Middle frontal gyrus (tissue), 1 donor: ENCODE measurements at regions not wholly inside any gene's neighbourhood (a gene's known extent, or its start where the extent isn't known, plus 50 kb on each side); places are given as distances from the start of the nearest gene placed in this dataset.
"Not testable (repeated sequence)": the region's sequence is repeated elsewhere in the genome, so short reads cannot be mapped to it uniquely, and the experiment has no call there.

ENCODE experiments used
- DNase-seq: peaks from one replicate; pipeline ENCODE4 v3.0.0-alpha.2; 2015; ENCODE audit warnings: low spot score; ENCODE audit errors: extremely low spot score

GRCh38 chr16:86951831-86952598, 365.2 kb downstream of the C16orf95 start:
- DNase-seq, result peak; percentile 5

- DNase-seq, result no peak
Observed at GRCh38 chr16:86952769-86953168, 364.4 kb downstream of the C16orf95 start.

GRCh38 chr16:86953631-86954391, 363.4 kb downstream of the C16orf95 start:
- DNase-seq, result no peak

GRCh38 chr16:86955136-86955855, 361.9 kb downstream of the C16orf95 start:
- DNase-seq, result no peak

- DNase-seq, result no peak
Observed at GRCh38 chr16:86956437-86956836, 360.8 kb downstream of the C16orf95 start.

GRCh38 chr16:86957662-86958198, 359.5 kb downstream of the C16orf95 start:
- DNase-seq, result not testable (repeated sequence)

GRCh38 chr16:86958423-86958822, 358.8 kb downstream of the C16orf95 start:
- no peak for DNase-seq

- DNase-seq, result no peak
Observed at GRCh38 chr16:86959091-86959651, 358.0 kb downstream of the C16orf95 start.

- DNase-seq, result no peak
Observed at GRCh38 chr16:86959729-86960128, 357.5 kb downstream of the C16orf95 start.

- DNase-seq, result no peak
Observed at GRCh38 chr16:86960266-86960665, 356.9 kb downstream of the C16orf95 start.

- no peak for DNase-seq
Observed at GRCh38 chr16:86961171-86961601, 356.0 kb downstream of the C16orf95 start.

GRCh38 chr16:86962259-86962658, 354.9 kb downstream of the C16orf95 start:
- DNase-seq, result no peak

GRCh38 chr16:86962913-86963312, 354.3 kb downstream of the C16orf95 start:
- no peak for DNase-seq

- DNase-seq, result no peak
Observed at GRCh38 chr16:86963600-86964575, 353.3 kb downstream of the C16orf95 start.

- no peak for DNase-seq
Observed at GRCh38 chr16:86964796-86965241, 352.4 kb downstream of the C16orf95 start.

- no peak for DNase-seq
Observed at GRCh38 chr16:86965331-86965730, 351.9 kb downstream of the C16orf95 start.

- DNase-seq, result no peak
Observed at GRCh38 chr16:86965840-86966550, 351.2 kb downstream of the C16orf95 start.

- no peak for DNase-seq
Observed at GRCh38 chr16:86966777-86967176, 350.4 kb downstream of the C16orf95 start.

GRCh38 chr16:86968866-86969265, 348.3 kb downstream of the C16orf95 start:
- DNase-seq, result no peak
